ENCODE measurements at regions not wholly inside any gene's neighbourhood (a gene's known extent, or its start where the extent isn't known, plus 50 kb on each side); places are given as distances from the start of the nearest gene placed in this dataset.
A peak's percentile ranks its signal among the peaks of the same experiment; 100 is the strongest.
"Not testable (repeated sequence)": the region's sequence is repeated elsewhere in the genome, so short reads cannot be mapped to it uniquely, and the experiment has no call there.

- H3K4me3 ChIP-seq: no peak overlapping the region
Observed at GRCh38 chr2:17164550-17164949, 353.7 kb downstream of the RAD51AP2 start.

GRCh38 chr2:17163638-17164037 is 354.6 kb downstream of the RAD51AP2 start:
- peak overlapping the region in 2 of 21 experiments; percentile 3 for H3K27ac ChIP-seq
- H3K4me3 ChIP-seq: no peak overlapping the region

More at GRCh38 chr2:17164550-17164949, 353.7 kb downstream of the RAD51AP2 start:
- H3K27ac ChIP-seq: no peak overlapping the region

GRCh38 chr2:17162713-17163112 is 355.5 kb downstream of the RAD51AP2 start:
- Histone ChIP-seq H3K27ac (no peak overlapping the region), H3K4me3 (no peak overlapping the region)

GRCh38 chr2:17160594-17160993 is 357.6 kb downstream of the RAD51AP2 start:
- H3K4me3 ChIP-seq: no peak overlapping the region
- no peak overlapping the region for H3K27ac ChIP-seq

GRCh38 chr2:17156086-17156485 is 362.2 kb downstream of the RAD51AP2 start:
- Histone ChIP-seq H3K27ac (no peak overlapping the region), H3K4me3 (no peak overlapping the region)

GRCh38 chr2:17149945-17150344 is 368.3 kb downstream of the RAD51AP2 start:
- H3K27ac ChIP-seq: no peak overlapping the region
- no peak overlapping the region for H3K4me3 ChIP-seq

- no peak overlapping the region for H3K4me3 ChIP-seq
- no peak overlapping the region for H3K27ac ChIP-seq
Observed at GRCh38 chr2:17148407-17149145, 369.7 kb downstream of the RAD51AP2 start.

GRCh38 chr2:17146358-17146757 is 371.9 kb downstream of the RAD51AP2 start:
- no peak overlapping the region for H3K4me3 ChIP-seq
- no peak overlapping the region for H3K27ac ChIP-seq

GRCh38 chr2:17136877-17137276 is 381.4 kb downstream of the RAD51AP2 start:
- no peak overlapping the region for H3K4me3 ChIP-seq

GRCh38 chr2:17136231-17136630 is 382.0 kb downstream of the RAD51AP2 start:
- H3K27ac ChIP-seq: no peak overlapping the region

More at GRCh38 chr2:17136877-17137276, 381.4 kb downstream of the RAD51AP2 start:
- no peak overlapping the region for H3K27ac ChIP-seq

GRCh38 chr2:17135619-17136018 is 382.6 kb downstream of the RAD51AP2 start:
- Histone ChIP-seq H3K4me3 (no peak overlapping the region), H3K27ac (no peak overlapping the region)

More at GRCh38 chr2:17136231-17136630, 382.0 kb downstream of the RAD51AP2 start:
- no peak overlapping the region for H3K4me3 ChIP-seq

- Histone ChIP-seq H3K4me3 (no peak overlapping the region), H3K27ac (no peak overlapping the region)
Observed at GRCh38 chr2:17133052-17133671, 385.1 kb downstream of the RAD51AP2 start.

- H3K27ac ChIP-seq, H3K4me3 ChIP-seq: not testable (repeated sequence)
Observed at GRCh38 chr2:17130627-17131026, 387.6 kb downstream of the RAD51AP2 start.

- Histone ChIP-seq H3K27ac (no peak overlapping the region), H3K4me3 (no peak overlapping the region)
Observed at GRCh38 chr2:17125989-17126620, 392.1 kb downstream of the RAD51AP2 start.

- no peak overlapping the region for H3K4me3 ChIP-seq
Observed at GRCh38 chr2:17124575-17125318, 393.5 kb downstream of the RAD51AP2 start.

GRCh38 chr2:17122887-17123501 is 395.2 kb downstream of the RAD51AP2 start:
- Histone ChIP-seq H3K27ac (no peak overlapping the region), H3K4me3 (no peak overlapping the region)

More at GRCh38 chr2:17124575-17125318, 393.5 kb downstream of the RAD51AP2 start:
- no peak overlapping the region for H3K27ac ChIP-seq

GRCh38 chr2:17115466-17115865 is 402.8 kb downstream of the RAD51AP2 start:
- H3K27ac ChIP-seq: no peak overlapping the region
- no peak overlapping the region for H3K4me3 ChIP-seq

GRCh38 chr2:17115042-17115441 is 403.2 kb downstream of the RAD51AP2 start:
- no peak overlapping the region for H3K27ac ChIP-seq
- H3K4me3 ChIP-seq: no peak overlapping the region

GRCh38 chr2:17107871-17108270 is 410.4 kb downstream of the RAD51AP2 start:
- H3K27ac ChIP-seq: no peak overlapping the region

GRCh38 chr2:17107151-17107550 is 411.1 kb downstream of the RAD51AP2 start:
- H3K27ac ChIP-seq: no peak overlapping the region
- H3K4me3 ChIP-seq: no peak overlapping the region

More at GRCh38 chr2:17107871-17108270, 410.4 kb downstream of the RAD51AP2 start:
- H3K4me3 ChIP-seq: no peak overlapping the region
